Natural killer cell (primary cell): ENCODE measurements at regions not wholly inside any gene's neighbourhood (a gene's known extent, or its start where the extent isn't known, plus 50 kb on each side); places are given as distances from the start of the nearest gene placed in this dataset.

Experiments
- ATAC-seq, 3 donors: fragments of 150-1000 bp in 2 of 3; fragments of 200-7000 bp in 1 of 3; cut with Tn5 transposase; 1 replicate in 1 of 3; 2 replicates in 2 of 3; pipeline ENCODE4 v1.10.0; 2021; ENCODE audit warnings: mild to moderate bottlenecking in 2 of 3, moderate library complexity in 2 of 3
- DNase-seq, 2 donors: peaks; one replicate each; pipeline versions ENCODE4 v3.0.0 to v3.0.0-alpha.2; 2013 to 2021; ENCODE audit warnings: mixed read lengths in 1 of 2
- H3K27ac ChIP-seq: one replicate; pipeline ENCODE4 v1.5.1; 2013; ENCODE audit warnings: mild to moderate bottlenecking, low read length
- H3K27me3 ChIP-seq: one replicate; pipeline ENCODE4 v1.6.1; 2013; ENCODE audit warnings: low read length; ENCODE audit not compliant: control insufficient read depth, insufficient read depth
- H3K36me3 ChIP-seq: one replicate; pipeline ENCODE4 v1.6.1; 2013; ENCODE audit warnings: low read length; ENCODE audit not compliant: control insufficient read depth, insufficient read depth
- H3K4me1 ChIP-seq: one replicate; pipeline ENCODE4 v1.6.1; 2013; ENCODE audit warnings: low read length; ENCODE audit not compliant: control insufficient read depth, insufficient read depth
- H3K4me3 ChIP-seq: one replicate; pipeline ENCODE4 v1.5.1; 2013; ENCODE audit warnings: low read length
- H3K9me3 ChIP-seq: one replicate; pipeline ENCODE4 v1.6.1; 2013; ENCODE audit warnings: low read length; ENCODE audit not compliant: control insufficient read depth, insufficient read depth
- H3K27ac Mint-ChIP-seq, 2 donors: one replicate each; pipeline ENCODE4 v1.8.0; 2022; ENCODE audit warnings: mild to moderate bottlenecking in 2 of 2, mixed read lengths in 2 of 2, moderate library complexity in 1 of 2
- H3K27me3 Mint-ChIP-seq, 2 donors: one replicate each; pipeline ENCODE4 v1.8.0; 2022; ENCODE audit warnings: low read depth in 2 of 2, mixed read lengths in 2 of 2
- H3K36me3 Mint-ChIP-seq: one replicate; pipeline ENCODE4 v1.8.0; 2022; ENCODE audit warnings: mixed read lengths
- H3K4me1 Mint-ChIP-seq, 2 donors: one replicate each; pipeline ENCODE4 v1.8.0; 2022; ENCODE audit warnings: mixed read lengths in 2 of 2
- H3K4me3 Mint-ChIP-seq: one replicate; pipeline ENCODE4 v1.8.0; 2022; ENCODE audit warnings: mild to moderate bottlenecking, moderate library complexity, mixed read lengths
- H3K9me3 Mint-ChIP-seq, 2 donors: one replicate each; pipeline ENCODE4 v1.8.0; 2022; ENCODE audit warnings: mixed read lengths in 2 of 2
- WGBS: methylation state at CpG from one replicate; pipeline ENCODE4 v1.1.7; 2013; ENCODE audit warnings: missing lambda C conversion rate; ENCODE audit not compliant: insufficient coverage; 5-methylcytosine and 5-hydroxymethylcytosine counted together
- intact Hi-C: fragments of 100-400 bp; cut with micrococcal nuclease; formaldehyde crosslinking; loops from one replicate; pipeline ENCODE4 v1.14.2; 2022
- TF ChIP-seq, protein P1 (sequence below): fragments of 200-600 bp; IDR thresholded peaks from one replicate; pipeline ENCODE4 v1.8.0; 2022; ENCODE audit warnings: antibody characterized with exemption

DNA sequence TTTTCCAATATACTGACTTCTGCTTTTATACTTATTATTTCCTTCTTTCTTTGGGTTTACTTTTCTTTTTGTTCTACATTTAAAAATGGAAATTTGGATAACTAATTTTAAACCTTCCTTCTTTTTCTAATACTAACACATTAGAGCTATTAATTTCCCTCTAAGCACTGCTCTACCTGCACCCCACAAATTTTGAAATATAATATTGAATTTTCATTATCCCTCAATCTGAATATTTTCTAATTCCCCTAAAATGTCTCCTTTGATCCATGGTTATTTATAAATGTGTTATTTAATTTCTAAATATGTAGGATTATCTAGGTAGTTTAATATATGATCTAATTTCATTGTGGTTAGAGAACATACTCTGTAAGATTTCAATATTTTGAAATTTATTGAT, 63.4 kb upstream of the LGALSL start:
- Mint-ChIP-seq H3K27ac (no peak overlapping the region), H3K4me1 (no peaks in the 10 kb centered on the region), H3K4me3 (no peak overlapping the region), H3K27me3 (peaks cover 5 to 13% of the 10 kb centered on the region in 2 donors), H3K36me3 (peaks cover 6% of the 10 kb centered on the region), H3K9me3 (peaks cover 3 to 6% of the 10 kb centered on the region in 2 donors)
- ATAC-seq (no peak), DNase-seq (no peak)
- Histone ChIP-seq H3K27me3 (no peaks in the 10 kb centered on the region), H3K36me3 (no peaks in the 10 kb centered on the region), H3K4me1 (no peaks in the 10 kb centered on the region), H3K27ac (no peak overlapping the region), H3K9me3 (no peaks in the 10 kb centered on the region), H3K4me3 (no peak overlapping the region)
- intact Hi-C loops = no loop called here
- TF ChIP-seq, protein P1, sequence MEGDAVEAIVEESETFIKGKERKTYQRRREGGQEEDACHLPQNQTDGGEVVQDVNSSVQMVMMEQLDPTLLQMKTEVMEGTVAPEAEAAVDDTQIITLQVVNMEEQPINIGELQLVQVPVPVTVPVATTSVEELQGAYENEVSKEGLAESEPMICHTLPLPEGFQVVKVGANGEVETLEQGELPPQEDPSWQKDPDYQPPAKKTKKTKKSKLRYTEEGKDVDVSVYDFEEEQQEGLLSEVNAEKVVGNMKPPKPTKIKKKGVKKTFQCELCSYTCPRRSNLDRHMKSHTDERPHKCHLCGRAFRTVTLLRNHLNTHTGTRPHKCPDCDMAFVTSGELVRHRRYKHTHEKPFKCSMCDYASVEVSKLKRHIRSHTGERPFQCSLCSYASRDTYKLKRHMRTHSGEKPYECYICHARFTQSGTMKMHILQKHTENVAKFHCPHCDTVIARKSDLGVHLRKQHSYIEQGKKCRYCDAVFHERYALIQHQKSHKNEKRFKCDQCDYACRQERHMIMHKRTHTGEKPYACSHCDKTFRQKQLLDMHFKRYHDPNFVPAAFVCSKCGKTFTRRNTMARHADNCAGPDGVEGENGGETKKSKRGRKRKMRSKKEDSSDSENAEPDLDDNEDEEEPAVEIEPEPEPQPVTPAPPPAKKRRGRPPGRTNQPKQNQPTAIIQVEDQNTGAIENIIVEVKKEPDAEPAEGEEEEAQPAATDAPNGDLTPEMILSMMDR = no peak

DNA sequence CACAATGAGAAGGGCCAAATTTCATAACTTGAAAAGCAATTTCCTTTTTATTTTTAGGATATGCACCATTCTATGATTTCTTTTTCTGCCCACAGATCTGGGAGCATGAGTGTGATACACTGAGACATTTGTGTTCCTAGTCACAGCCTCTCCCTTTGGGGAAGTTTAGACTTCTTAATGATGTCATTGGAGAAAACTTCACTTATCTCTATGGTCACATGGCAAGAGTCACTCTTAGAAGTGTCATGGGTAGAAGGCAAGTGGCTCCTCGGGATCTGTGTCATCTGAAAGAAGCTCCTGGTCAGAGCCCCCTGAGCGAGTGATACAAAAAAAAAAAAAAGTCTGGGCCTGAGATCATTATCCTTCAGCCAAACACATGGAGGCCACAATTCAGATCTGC, 62.5 kb upstream of the LGALSL start:
- H3K36me3 ChIP-seq = no peaks in the 10 kb centered on the region
- H3K9me3 Mint-ChIP-seq = peaks cover 3 to 6% of the 10 kb centered on the region in 2 donors

DNA sequence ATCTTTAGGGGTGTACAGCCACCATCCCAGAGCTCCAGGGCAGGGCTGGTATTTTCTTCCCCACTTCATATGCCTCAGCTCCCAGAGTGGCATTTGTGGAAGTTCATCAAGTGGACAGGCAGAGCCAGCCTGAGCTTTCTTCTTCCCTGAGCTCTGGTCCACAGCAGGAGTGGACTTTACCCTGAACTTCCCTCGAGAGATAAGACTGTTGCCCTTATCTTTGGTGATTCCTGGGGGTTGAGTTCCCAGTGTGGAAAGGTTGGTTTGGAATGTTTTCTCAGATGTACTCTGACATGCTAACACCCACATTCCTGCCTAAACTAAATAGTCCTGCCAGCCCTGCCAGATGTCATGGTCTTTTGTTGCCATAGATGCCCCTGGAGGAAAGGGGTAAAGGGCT, 62.0 kb upstream of the LGALSL start:
- H3K27me3 Mint-ChIP-seq = peaks cover 8 to 13% of the 10 kb centered on the region in 2 donors
- H3K36me3 Mint-ChIP-seq = peaks cover 6% of the 10 kb centered on the region
- intact Hi-C loops = no loop called here
- H3K9me3 Mint-ChIP-seq = peaks cover 3 to 6% of the 10 kb centered on the region in 2 donors
- no peak overlapping the region for H3K4me3 Mint-ChIP-seq
- no peaks in the 10 kb centered on the region for H3K4me1 ChIP-seq
- no peak for ATAC-seq
- 57% methylated on average over 1 of the region's 1 CpG for WGBS
- H3K27ac ChIP-seq = no peak overlapping the region
- H3K27me3 ChIP-seq = no peaks in the 10 kb centered on the region
- no peak for DNase-seq
- H3K4me1 Mint-ChIP-seq = no peaks in the 10 kb centered on the region
- H3K27ac Mint-ChIP-seq = no peak overlapping the region
- no peak overlapping the region for H3K4me3 ChIP-seq
- H3K36me3 ChIP-seq = no peaks in the 10 kb centered on the region
- TF ChIP-seq, protein P1 = no peak
- H3K9me3 ChIP-seq = no peaks in the 10 kb centered on the region

More for the DNA sequence above, 62.5 kb upstream of the LGALSL start:
- Histone ChIP-seq H3K4me3 (no peak overlapping the region), H3K27ac (no peak overlapping the region), H3K4me1 (no peaks in the 10 kb centered on the region), H3K9me3 (no peaks in the 10 kb centered on the region), H3K27me3 (no peaks in the 10 kb centered on the region)
- intact Hi-C loops = no loop called here
- WGBS = 85% methylated on average over 2 of the region's 2 CpGs
- Mint-ChIP-seq H3K4me3 (no peak overlapping the region), H3K36me3 (peaks cover 6% of the 10 kb centered on the region), H3K27ac (no peak overlapping the region), H3K27me3 (peaks cover 5 to 13% of the 10 kb centered on the region in 2 donors), H3K4me1 (no peaks in the 10 kb centered on the region)
- ATAC-seq = no peak
- TF ChIP-seq, protein P1 = no peak
- no peak for DNase-seq

DNA sequence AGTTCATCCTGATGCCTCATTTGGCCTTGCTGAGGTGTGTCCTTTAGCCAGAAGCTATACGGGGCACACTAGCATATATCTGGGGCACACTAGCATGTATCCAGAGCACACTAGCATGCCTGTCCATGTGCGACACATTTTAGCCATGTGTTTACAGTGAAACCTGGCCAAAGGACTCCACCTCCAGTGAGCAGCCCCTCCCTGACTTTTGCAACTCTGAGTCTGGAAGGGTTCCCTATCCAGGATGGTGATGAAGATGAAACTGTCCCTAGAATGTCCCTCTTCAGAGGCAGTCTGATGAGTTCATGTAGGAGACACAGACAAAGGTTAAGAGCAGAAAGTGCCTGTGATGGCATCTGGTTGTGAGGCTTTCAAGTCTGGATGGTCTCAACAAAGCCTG, 61.4 kb upstream of the LGALSL start:
- intact Hi-C loops = no loop called here
- no peak overlapping the region for H3K27ac ChIP-seq
- TF ChIP-seq, protein P1 = no peak
- no peak overlapping the region for H3K4me3 ChIP-seq
- no peaks in the 10 kb centered on the region for H3K4me1 ChIP-seq
- H3K27me3 Mint-ChIP-seq = peaks cover 8 to 13% of the 10 kb centered on the region in 2 donors
- H3K36me3 Mint-ChIP-seq = peaks cover 6% of the 10 kb centered on the region
- H3K4me3 Mint-ChIP-seq = no peak overlapping the region
- no peak overlapping the region for H3K27ac Mint-ChIP-seq
- no peaks in the 10 kb centered on the region for H3K36me3 ChIP-seq
- no peaks in the 10 kb centered on the region for H3K27me3 ChIP-seq
- no peak for DNase-seq
- no peak for ATAC-seq
- WGBS = 91% methylated on average over 2 of the region's 2 CpGs
- no peaks in the 10 kb centered on the region for H3K9me3 ChIP-seq
- peaks cover 3 to 6% of the 10 kb centered on the region in 2 donors for H3K9me3 Mint-ChIP-seq
- H3K4me1 Mint-ChIP-seq = no peaks in the 10 kb centered on the region
